PC-3 (cell line): ENCODE measurements at regions not wholly inside any gene's neighbourhood (a gene's known extent, or its start where the extent isn't known, plus 50 kb on each side); places are given as distances from the start of the nearest gene placed in this dataset.

Experiments used
- EZH2 ChIP-seq: fragments of 300-600 bp; sonication (generic); IDR thresholded peaks from one replicate; pipeline ENCODE4 v1.6.1; 2017; ENCODE audit warnings: antibody characterized with exemption, mild to moderate bottlenecking, low read length; ENCODE audit not compliant: unreplicated experiment
- EZH2phosphoT487 ChIP-seq: fragments of 300-600 bp; sonication (generic); IDR thresholded peaks from 2 replicates; pipeline ENCODE4 v1.6.1; 2018; ENCODE audit warnings: mild to moderate bottlenecking, antibody characterized with exemption, low read length, borderline replicate concordance
- TF ChIP-seq, protein P1 (sequence below): fragments of 300-600 bp; sonication (generic); conservative IDR thresholded peaks from 2 replicates; pipeline ENCODE4 v1.5.1; 2017; ENCODE audit warnings: antibody characterized with exemption, low read depth, mild to moderate bottlenecking, low read length

DNA sequence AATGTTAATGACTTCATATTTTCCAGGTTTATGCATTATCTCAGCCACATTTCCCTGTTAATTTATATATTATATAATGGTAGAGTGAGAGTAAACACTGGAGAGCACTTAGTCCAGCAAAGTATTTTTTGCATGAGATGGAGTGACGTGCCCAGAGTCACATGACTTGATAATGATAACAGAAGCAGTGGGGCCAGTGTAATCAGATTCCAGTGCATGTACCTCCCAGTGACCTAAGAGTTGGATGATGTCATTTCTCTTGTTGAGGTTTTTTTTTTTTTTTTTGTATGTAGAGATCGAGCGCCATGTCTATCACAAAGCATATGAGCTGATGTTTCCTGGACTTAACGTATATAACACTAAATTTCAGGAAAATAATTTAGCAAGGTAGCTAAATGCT is 375.3 kb downstream of the CNTN6 start:
- TF ChIP-seq, protein P1, sequence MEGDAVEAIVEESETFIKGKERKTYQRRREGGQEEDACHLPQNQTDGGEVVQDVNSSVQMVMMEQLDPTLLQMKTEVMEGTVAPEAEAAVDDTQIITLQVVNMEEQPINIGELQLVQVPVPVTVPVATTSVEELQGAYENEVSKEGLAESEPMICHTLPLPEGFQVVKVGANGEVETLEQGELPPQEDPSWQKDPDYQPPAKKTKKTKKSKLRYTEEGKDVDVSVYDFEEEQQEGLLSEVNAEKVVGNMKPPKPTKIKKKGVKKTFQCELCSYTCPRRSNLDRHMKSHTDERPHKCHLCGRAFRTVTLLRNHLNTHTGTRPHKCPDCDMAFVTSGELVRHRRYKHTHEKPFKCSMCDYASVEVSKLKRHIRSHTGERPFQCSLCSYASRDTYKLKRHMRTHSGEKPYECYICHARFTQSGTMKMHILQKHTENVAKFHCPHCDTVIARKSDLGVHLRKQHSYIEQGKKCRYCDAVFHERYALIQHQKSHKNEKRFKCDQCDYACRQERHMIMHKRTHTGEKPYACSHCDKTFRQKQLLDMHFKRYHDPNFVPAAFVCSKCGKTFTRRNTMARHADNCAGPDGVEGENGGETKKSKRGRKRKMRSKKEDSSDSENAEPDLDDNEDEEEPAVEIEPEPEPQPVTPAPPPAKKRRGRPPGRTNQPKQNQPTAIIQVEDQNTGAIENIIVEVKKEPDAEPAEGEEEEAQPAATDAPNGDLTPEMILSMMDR = no peak
- TF ChIP-seq EZH2 (no peak), EZH2phosphoT487 (no peak)
